Ovary (tissue), 3 donors: ENCODE measurements at regions not wholly inside any gene's neighbourhood (a gene's known extent, or its start where the extent isn't known, plus 50 kb on each side); places are given as distances from the start of the nearest gene placed in this dataset.

Experiments used
- CTCF ChIP-seq, 3 donors: fragments of 450-650 bp in 2 of 3; fragments of 200-600 bp in 1 of 3; IDR thresholded peaks; one replicate each; pipeline versions ENCODE4 v1.5.1 to v1.8.0; 2016 to 2022; ENCODE audit warnings: antibody characterized with exemption in 3 of 3, mild to moderate bottlenecking in 1 of 3
- POLR2A ChIP-seq: fragments of 450-650 bp; IDR thresholded peaks from one replicate; pipeline ENCODE4 v1.6.1; 2017; ENCODE audit warnings: antibody characterized with exemption, mild to moderate bottlenecking, moderate library complexity
- donor health status: DM: no; HTN: no; CAD: no.

GRCh38 chr14:96940009-96940408, 142.8 kb downstream of the VRK1 start:
- TF ChIP-seq CTCF (IDR thresholded peaks at IDR 0.05) (no peak), POLR2A (no peak)
